GM12878 (cell line): ENCODE measurements at regions not wholly inside any gene's neighbourhood (a gene's known extent, or its start where the extent isn't known, plus 50 kb on each side); places are given as distances from the start of the nearest gene placed in this dataset.

Experiments used
- ATAC-seq: fragments of 200-7000 bp; cut with Tn5 transposase; 3 replicates; pipeline ENCODE4 v1.9.1; 2020; ENCODE audit warnings: mild to moderate bottlenecking, moderate library complexity
- BruUV-seq: library from RNA; stranded (reverse); fragments of 400-500 nt; replicated peaks from 2 replicates; lab custom pipeline; 2021; lab: Mats Ljungman, UMichigan
- CTCF ChIA-PET: fragments of 300-600 bp; sonication (Branson Sonifier 250); formaldehyde crosslinking; extraction: SDS; loops from one replicate; lab custom pipeline; 2021; ENCODE audit warnings: inconsistent platforms; lab: Yijun Ruan, JAX
- POLR2A ChIA-PET: fragments of 350-600 bp; formaldehyde crosslinking; extraction: SDS; loops from one replicate; lab custom pipeline; 2021; ENCODE audit warnings: inconsistent platforms; lab: Charles Lee
- RAD21 ChIA-PET: fragments of 300-600 bp; sonication (Branson Sonifier 250); formaldehyde crosslinking; loops from one replicate; lab custom pipeline; 2023; ENCODE audit warnings: antibody characterized with exemption; ENCODE audit not compliant: unreplicated experiment; lab: Charles Lee
- SMC1A ChIA-PET: fragments of 300-600 bp; sonication (Branson Sonifier 250); formaldehyde crosslinking; loops from one replicate; lab custom pipeline; 2023; ENCODE audit not compliant: unreplicated experiment, uncharacterized antibody; lab: Charles Lee
- DNase-seq: peaks from one replicate; pipeline ENCODE4 v3.0.0-alpha.2; 2011; ENCODE audit warnings: low read depth, low spot score
- FAIRE-seq: peaks from 3 replicates; lab custom pipeline; 2011; peaks lifted over from hg19 to GRCh38; lab: Jason Lieb, UNC
- H2AFZ ChIP-seq: 2 replicates; pipeline ENCODE4 v1.6.0; 2011; ENCODE audit warnings: low read depth, low read length, control low read depth; ENCODE audit not compliant: control insufficient read depth
- H3K27ac ChIP-seq: 2 replicates; pipeline ENCODE4 v1.5.1; 2011; ENCODE audit warnings: control low read depth; ENCODE audit not compliant: control insufficient read depth, insufficient read depth
- H3K27me3 ChIP-seq, 2 experiments: replicated peaks in 1 of 2; 2 replicates each; pipeline versions ENCODE4 v1.6.0 to v1.6.1; 2011; ENCODE audit warnings: low read length in 1 of 2; ENCODE audit not compliant: control insufficient read depth in 2 of 2, insufficient read depth in 2 of 2
- H3K36me3 ChIP-seq, 2 experiments: 2 replicates each; pipeline ENCODE4 v1.5.1; 2011; ENCODE audit warnings: low read length in 1 of 2; ENCODE audit not compliant: control insufficient read depth in 2 of 2, insufficient read depth in 2 of 2
- H3K4me1 ChIP-seq: 2 replicates; pipeline ENCODE4 v1.6.1; 2011; ENCODE audit warnings: mild to moderate bottlenecking, low read length, moderate library complexity, mixed read lengths; ENCODE audit not compliant: control insufficient read depth, insufficient read depth
- H3K4me2 ChIP-seq: 2 replicates; pipeline ENCODE4 v1.6.0; 2011; ENCODE audit warnings: control low read depth; ENCODE audit not compliant: control insufficient read depth, insufficient read depth
- H3K4me3 ChIP-seq: fragments of 200-600 bp; sonication (generic); 2 replicates; pipeline ENCODE4 v1.5.1; 2016
- H3K79me2 ChIP-seq: 2 replicates; pipeline ENCODE4 v1.6.0; 2011; ENCODE audit warnings: low read length; ENCODE audit not compliant: control insufficient read depth, insufficient read depth
- H3K9ac ChIP-seq: 2 replicates; pipeline ENCODE4 v1.8.0; 2011; ENCODE audit warnings: low read length, control low read depth, mixed read lengths; ENCODE audit not compliant: control insufficient read depth, insufficient read depth
- H3K9me3 ChIP-seq: replicated peaks from 3 replicates; pipeline ENCODE4 v1.5.1; 2011; ENCODE audit warnings: mild to moderate bottlenecking, low read length; ENCODE audit not compliant: control insufficient read depth, insufficient read depth
- H4K20me1 ChIP-seq: 2 replicates; pipeline ENCODE4 v1.6.0; 2011; ENCODE audit not compliant: control insufficient read depth, insufficient read depth
- ATF7 ChIP-seq: fragments of 450-650 bp; IDR thresholded peaks from 2 replicates; pipeline ENCODE4 v1.6.1; 2016; ENCODE audit warnings: low read depth, mild to moderate bottlenecking
- ELK1 ChIP-seq: IDR thresholded peaks from 2 replicates; pipeline ENCODE4 v1.6.1; 2012; ENCODE audit warnings: low read depth, low read length, improper control_type of control experiment
- WGBS: methylation state at CpG from one replicate; pipeline ENCODE4 v1.1.6; 2016; ENCODE audit warnings: low lambda C conversion rate; ENCODE audit not compliant: insufficient replicate concordance, insufficient coverage; ENCODE audit errors: missing lambda C conversion rate; 5-methylcytosine and 5-hydroxymethylcytosine counted together
- in situ Hi-C: fragments of 300-500 bp; cut with MboI; formaldehyde crosslinking; loops from 9 replicates; pipeline ENCODE4 v1.14.3; 2018; ENCODE audit warnings: mixed read lengths
- intact Hi-C: fragments of 100-400 bp; cut with micrococcal nuclease; formaldehyde crosslinking; loops from one replicate; pipeline ENCODE4 v1.14.2; 2022; ENCODE audit not compliant: unreplicated experiment
- TF ChIP-seq, protein P1 (sequence below): fragments of 450-650 bp; conservative IDR thresholded peaks from 2 replicates; pipeline ENCODE4 v1.6.1; 2017; ENCODE audit warnings: mild to moderate bottlenecking, moderate library complexity
- TF ChIP-seq, protein P2 (sequence below): fragments of 450-650 bp; IDR thresholded peaks from 2 replicates; pipeline ENCODE4 v1.6.1; 2017; ENCODE audit warnings: antibody characterized with exemption, mild to moderate bottlenecking, moderate library complexity

- BruUV-seq: no TSS peak
- RAD21 ChIA-PET: no interaction called here
- SMC1A ChIA-PET: interaction anchor here (1.0 kb wide), 1 partner anchor 299 kb away, joined by 3 read pairs; no protein-coding TSS in a partner anchor
- intact Hi-C loops (no loop called here), in situ Hi-C loops (no loop called here)
- H3K4me3 ChIP-seq: no peak overlapping the region
- no peak overlapping the region for H2AFZ ChIP-seq
- DNase-seq: no peak
- H3K9ac ChIP-seq: no peak overlapping the region
- CTCF ChIA-PET: no interaction called here
- H3K4me1 ChIP-seq: no peaks in the 10 kb centered on the region
- TF ChIP-seq, protein P1, sequence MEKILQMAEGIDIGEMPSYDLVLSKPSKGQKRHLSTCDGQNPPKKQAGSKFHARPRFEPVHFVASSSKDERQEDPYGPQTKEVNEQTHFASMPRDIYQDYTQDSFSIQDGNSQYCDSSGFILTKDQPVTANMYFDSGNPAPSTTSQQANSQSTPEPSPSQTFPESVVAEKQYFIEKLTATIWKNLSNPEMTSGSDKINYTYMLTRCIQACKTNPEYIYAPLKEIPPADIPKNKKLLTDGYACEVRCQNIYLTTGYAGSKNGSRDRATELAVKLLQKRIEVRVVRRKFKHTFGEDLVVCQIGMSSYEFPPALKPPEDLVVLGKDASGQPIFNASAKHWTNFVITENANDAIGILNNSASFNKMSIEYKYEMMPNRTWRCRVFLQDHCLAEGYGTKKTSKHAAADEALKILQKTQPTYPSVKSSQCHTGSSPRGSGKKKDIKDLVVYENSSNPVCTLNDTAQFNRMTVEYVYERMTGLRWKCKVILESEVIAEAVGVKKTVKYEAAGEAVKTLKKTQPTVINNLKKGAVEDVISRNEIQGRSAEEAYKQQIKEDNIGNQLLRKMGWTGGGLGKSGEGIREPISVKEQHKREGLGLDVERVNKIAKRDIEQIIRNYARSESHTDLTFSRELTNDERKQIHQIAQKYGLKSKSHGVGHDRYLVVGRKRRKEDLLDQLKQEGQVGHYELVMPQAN: no peak
- no peak for TF ChIP-seq ELK1
- TF ChIP-seq ATF7: no peak
- TF ChIP-seq, protein P2, sequence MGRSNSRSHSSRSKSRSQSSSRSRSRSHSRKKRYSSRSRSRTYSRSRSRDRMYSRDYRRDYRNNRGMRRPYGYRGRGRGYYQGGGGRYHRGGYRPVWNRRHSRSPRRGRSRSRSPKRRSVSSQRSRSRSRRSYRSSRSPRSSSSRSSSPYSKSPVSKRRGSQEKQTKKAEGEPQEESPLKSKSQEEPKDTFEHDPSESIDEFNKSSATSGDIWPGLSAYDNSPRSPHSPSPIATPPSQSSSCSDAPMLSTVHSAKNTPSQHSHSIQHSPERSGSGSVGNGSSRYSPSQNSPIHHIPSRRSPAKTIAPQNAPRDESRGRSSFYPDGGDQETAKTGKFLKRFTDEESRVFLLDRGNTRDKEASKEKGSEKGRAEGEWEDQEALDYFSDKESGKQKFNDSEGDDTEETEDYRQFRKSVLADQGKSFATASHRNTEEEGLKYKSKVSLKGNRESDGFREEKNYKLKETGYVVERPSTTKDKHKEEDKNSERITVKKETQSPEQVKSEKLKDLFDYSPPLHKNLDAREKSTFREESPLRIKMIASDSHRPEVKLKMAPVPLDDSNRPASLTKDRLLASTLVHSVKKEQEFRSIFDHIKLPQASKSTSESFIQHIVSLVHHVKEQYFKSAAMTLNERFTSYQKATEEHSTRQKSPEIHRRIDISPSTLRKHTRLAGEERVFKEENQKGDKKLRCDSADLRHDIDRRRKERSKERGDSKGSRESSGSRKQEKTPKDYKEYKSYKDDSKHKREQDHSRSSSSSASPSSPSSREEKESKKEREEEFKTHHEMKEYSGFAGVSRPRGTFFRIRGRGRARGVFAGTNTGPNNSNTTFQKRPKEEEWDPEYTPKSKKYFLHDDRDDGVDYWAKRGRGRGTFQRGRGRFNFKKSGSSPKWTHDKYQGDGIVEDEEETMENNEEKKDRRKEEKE: no peak
- H3K79me2 ChIP-seq: no peaks in the 10 kb centered on the region
- no peak overlapping the region for H3K4me2 ChIP-seq
- ATAC-seq: no peak
- FAIRE-seq: no peak
- H3K27ac ChIP-seq: no peak overlapping the region
- H3K36me3 ChIP-seq: no peaks in the 10 kb centered on the region
- POLR2A ChIA-PET: no interaction called here
- WGBS: 59% methylated on average over 16 of the region's 16 CpGs
- no peaks in the 10 kb centered on the region for H3K27me3 ChIP-seq
- H4K20me1 ChIP-seq: no peaks in the 10 kb centered on the region
- H3K9me3 ChIP-seq: no peaks in the 10 kb centered on the region; the same call in 2 of the 3 replicates
Measured at GRCh38 chr7:33728873-33729551, 176.3 kb upstream of the BMPER start.
